NCI-H146 (cell line): ENCODE measurements at regions not wholly inside any gene's neighbourhood (a gene's known extent, or its start where the extent isn't known, plus 50 kb on each side); places are given as distances from the start of the nearest gene placed in this dataset.
A peak's percentile ranks its signal among the peaks of the same experiment; 100 is the strongest.

Experiments
- DNase-seq: peaks from one replicate; lab custom pipeline; 2025; lab: John Stamatoyannopoulos, UW

- no peak for DNase-seq
Observed at GRCh38 chr20:11083841-11084240, 410.0 kb upstream of the JAG1 start.

GRCh38 chr20:11084508-11084907, 410.7 kb upstream of the JAG1 start:
- DNase-seq, result no peak

GRCh38 chr20:11086970-11087369, 413.2 kb upstream of the JAG1 start:
- no peak for DNase-seq

DNA sequence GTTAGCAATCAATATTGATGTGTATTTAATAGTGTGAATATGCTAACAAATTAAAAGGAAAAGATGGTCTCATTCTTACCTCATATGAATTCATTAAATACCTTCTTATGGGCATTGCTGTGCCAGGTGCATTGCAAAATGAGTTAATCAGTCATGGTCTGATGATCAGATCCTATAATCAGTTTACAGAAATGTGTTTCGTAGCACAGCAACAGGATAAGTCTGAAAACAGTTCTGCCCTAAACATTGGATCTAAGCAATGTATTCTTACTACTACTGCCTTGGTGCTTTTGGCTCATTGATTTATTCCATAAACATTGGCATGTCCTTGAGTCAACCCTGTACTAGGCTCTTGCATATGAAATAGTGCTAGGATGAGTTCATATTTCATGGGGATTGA, 417.0 kb upstream of the JAG1 start:
- DNase-seq, result no peak

DNA sequence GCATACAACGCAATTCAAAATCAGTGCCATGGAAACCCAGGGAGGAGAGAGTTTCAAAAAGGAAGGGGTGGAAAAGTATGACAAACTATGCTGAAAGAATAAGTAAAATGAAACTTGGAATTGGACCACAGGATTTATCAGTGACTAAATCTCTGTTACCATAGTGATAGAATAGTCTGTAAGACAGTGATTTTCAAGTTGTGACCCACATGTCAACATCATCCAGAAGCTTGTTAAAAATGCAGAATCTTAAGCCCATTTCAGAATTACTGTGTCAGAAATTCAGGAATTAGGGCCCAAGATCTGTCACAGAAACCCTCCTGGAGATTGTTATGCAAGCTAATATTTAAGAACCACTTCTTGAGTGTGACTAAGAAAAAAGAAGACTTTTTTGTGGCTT, 417.7 kb upstream of the JAG1 start:
- no peak for DNase-seq

GRCh38 chr20:11092151-11092550, 418.4 kb upstream of the JAG1 start:
- no peak for DNase-seq

GRCh38 chr20:11094196-11094595, 420.4 kb upstream of the JAG1 start:
- no peak for DNase-seq

- no peak for DNase-seq
Observed at GRCh38 chr20:11094711-11095110, 420.9 kb upstream of the JAG1 start.

- DNase-seq, result no peak
Observed at GRCh38 chr20:11098888-11099287, 425.1 kb upstream of the JAG1 start.

- DNase-seq, result no peak
Observed at GRCh38 chr20:11101243-11101642, 427.4 kb upstream of the JAG1 start.

- no peak for DNase-seq
Observed at GRCh38 chr20:11101696-11102095, 427.9 kb upstream of the JAG1 start.

DNA sequence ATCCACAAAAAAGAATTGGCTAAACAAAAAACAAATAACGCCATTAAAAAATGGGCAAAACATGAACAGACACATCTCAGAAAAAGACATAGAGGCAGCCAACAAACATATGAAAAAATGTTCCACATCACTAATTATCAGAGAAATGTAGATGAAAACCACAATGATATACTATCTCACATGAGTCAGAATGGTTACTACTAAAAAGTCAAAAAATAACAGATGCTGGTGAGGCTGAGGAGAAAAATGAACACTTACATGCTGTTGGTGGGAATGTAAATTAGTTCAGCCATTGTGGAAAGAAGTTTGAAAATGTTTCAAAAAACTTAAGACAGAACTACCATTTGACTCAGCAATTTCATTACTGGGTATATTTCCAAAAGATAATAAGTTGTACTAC, 430.1 kb upstream of the JAG1 start:
- DNase-seq, result no peak

- no peak for DNase-seq
Observed at GRCh38 chr20:11108102-11108810, 434.5 kb upstream of the JAG1 start.

DNA sequence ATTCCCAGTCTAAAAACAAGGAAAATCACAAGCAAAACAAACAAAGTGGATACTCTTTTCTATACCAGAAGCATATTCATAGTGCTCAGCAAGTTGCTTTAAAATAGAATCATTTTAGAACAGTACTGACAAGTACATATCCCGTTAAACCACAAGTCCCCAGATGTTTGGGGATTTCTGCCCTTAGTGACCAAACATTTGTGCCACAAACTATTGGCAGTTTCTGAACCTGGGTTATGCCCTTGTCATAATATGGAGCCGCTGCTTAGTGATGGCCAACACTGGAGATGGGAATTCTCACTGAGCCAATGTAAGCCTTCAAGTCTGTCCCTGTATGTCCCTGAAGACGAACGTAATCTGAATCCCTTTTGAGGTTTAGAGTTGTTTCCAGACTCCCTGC, 436.7 kb upstream of the JAG1 start:
- no peak for DNase-seq

GRCh38 chr20:11111191-11111590, 437.4 kb upstream of the JAG1 start:
- no peak for DNase-seq

DNA sequence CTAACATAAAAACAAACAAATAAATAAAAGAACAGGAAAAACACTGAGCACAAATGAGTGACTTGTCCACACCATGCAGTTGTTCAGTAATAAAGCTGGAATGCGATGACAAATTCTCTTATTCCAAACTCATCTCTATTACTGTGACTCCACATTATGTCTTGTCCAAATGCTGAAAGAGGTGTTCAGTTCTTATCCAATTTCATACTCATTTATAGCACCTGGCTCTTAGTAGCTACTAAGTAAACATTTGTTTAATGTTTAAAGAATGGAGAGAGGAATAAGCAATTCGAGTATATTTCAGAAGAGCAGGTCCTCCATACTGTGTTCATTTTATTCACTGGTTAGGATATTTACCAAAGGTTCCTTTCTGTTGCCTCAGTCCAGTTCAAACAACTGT, 439.0 kb upstream of the JAG1 start:
- DNase-seq, result peak; percentile 23

GRCh38 chr20:11114382-11114781, 440.6 kb upstream of the JAG1 start:
- DNase-seq, result no peak

- peak; percentile 15 for DNase-seq
Observed at GRCh38 chr20:11117808-11118528, 444.2 kb upstream of the JAG1 start.

- DNase-seq, result no peak
Observed at GRCh38 chr20:11118802-11119380, 445.1 kb upstream of the JAG1 start.

DNA sequence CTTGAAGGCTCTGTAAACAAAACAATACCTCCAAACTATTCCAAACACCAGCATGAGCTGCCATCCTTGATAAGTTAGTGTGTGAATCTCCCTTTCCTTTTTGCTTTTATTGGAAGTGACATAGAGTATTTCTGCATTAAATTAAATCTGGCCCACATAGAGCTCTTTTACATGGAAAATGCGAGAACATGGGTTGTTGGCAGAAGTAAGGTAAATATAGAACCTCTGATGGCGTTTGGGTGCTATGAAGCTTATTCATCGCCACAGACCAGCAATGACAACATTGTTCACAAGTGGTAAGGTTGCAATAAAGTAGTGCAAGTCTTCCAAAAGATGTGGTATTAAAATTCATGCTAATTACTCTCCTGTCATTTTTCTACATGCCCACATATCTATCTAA, 445.8 kb upstream of the JAG1 start:
- DNase-seq, result no peak

DNA sequence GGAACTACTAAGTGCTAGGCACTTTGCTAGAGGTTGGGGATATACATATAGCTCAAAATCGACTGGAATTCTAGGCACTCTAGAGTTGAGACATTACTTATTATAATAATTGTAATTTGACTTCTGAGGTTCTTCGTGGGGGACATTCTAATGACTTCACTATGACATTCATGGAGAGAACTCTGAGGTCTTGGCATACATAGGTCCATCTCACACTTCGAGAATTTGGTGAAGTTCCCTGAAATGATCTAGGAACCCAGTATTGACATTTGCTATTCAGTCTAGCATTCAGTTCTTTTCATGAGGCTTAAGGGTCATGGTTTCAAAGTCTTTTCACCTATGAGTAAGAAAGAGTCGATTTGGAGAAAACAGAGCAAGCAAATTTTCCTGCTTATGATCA, 446.6 kb upstream of the JAG1 start:
- DNase-seq, result no peak

DNA sequence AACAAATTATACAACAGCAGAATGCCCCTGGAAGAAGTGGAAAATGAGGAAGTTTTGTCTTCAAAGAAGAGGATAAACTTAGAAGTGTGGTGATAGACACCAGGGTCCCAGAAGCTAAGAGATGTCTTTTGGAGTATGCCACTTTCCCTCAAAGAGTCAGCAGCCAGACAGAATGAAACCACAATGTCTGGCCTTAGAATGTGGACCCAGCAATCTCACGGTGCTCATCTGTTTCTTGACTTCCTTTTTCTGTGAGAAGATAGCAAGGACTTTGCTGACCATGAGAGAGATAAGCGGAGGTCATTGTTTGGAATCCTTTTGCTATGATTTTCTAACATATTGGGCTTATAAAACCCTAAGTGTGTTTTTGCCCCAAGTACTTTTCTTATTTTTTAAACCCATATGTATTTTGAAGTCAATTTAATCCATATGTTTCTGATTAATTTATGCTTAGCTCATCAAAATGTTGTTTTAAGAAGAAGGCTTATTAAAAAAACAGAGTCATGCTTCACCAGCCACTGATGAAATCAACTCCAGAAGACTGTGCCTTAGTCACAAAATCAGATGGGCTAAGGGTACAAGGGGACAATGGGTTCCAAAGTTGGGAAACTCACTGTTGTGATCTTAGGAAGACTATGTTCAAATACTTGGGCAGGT, 451.2 kb upstream of the JAG1 start:
- DNase-seq, result no peak

DNA sequence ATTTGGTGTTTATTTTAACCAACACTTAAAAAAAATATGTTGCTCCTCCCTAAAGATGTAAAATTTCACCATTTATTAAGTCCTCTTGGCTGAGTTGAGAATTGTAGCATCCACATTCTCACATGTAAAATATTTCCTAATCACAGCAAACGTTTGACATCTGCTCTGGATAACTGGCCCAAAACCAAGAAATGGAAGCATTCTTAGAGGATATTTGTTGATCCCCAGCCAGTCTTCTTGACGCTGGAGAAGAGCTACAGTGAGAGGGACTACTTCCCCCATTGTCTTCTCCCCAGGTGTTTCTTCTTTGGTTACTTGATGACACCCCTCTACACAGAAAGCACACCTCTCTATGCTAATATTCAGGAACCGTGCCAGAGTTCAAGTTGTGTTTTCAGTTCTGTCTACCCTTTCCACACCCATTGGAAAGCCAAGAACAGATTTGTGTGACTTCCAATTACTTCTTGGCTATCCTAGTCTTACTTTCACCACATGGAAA, 454.5 kb upstream of the JAG1 start:
- DNase-seq, result no peak
